ENCODE measurements at regions not wholly inside any gene's neighbourhood (a gene's known extent, or its start where the extent isn't known, plus 50 kb on each side); places are given as distances from the start of the nearest gene placed in this dataset.

- TF ChIP-seq CTCF (IDR thresholded peaks at IDR 0.05; ENCODE audit: control insufficient read depth, insufficient read depth, low read depth, low read length, missing control alignments): no peak
- no peak overlapping the region for H3K4me3 ChIP-seq (ENCODE audit: control insufficient read depth, low read depth, low read length)
- no peak for DNase-seq (ENCODE audit: low read depth)
Measured at GRCh38 chr11:128334311-128335044, 252.9 kb downstream of the ETS1 start.

DNA sequence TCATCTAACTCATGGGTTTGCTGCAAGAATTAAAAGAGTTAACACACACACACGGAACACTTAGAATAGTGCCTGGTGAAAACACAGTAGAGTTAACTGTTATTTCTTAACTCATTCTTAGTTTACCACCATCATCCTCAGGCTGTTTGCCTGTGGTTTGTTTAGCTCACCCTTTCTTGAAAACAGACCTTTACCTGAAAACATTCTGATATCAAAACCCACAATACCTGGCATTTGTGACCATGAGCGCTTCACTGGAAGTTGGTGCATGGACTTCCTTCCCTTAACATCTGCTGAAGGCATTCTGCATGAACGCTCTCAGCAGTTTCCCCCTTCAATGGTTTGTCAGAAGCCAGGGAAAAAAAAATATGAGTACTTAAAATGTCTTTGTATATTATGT lies 256.0 kb downstream of the ETS1 start:
- H3K4me3 ChIP-seq (ENCODE audit: control insufficient read depth, low read depth, low read length): no peak overlapping the region
- DNase-seq (ENCODE audit: low read depth): no peak
- no peak for TF ChIP-seq CTCF (IDR thresholded peaks at IDR 0.05; ENCODE audit: control insufficient read depth, insufficient read depth, low read depth, low read length, missing control alignments)

GRCh38 chr11:128330203-128330602 lies 257.2 kb downstream of the ETS1 start:
- no peak overlapping the region for H3K4me3 ChIP-seq (ENCODE audit: control insufficient read depth, low read depth, low read length)
- DNase-seq (ENCODE audit: low read depth): no peak
- TF ChIP-seq CTCF (IDR thresholded peaks at IDR 0.05; ENCODE audit: control insufficient read depth, insufficient read depth, low read depth, low read length, missing control alignments): no peak

DNA sequence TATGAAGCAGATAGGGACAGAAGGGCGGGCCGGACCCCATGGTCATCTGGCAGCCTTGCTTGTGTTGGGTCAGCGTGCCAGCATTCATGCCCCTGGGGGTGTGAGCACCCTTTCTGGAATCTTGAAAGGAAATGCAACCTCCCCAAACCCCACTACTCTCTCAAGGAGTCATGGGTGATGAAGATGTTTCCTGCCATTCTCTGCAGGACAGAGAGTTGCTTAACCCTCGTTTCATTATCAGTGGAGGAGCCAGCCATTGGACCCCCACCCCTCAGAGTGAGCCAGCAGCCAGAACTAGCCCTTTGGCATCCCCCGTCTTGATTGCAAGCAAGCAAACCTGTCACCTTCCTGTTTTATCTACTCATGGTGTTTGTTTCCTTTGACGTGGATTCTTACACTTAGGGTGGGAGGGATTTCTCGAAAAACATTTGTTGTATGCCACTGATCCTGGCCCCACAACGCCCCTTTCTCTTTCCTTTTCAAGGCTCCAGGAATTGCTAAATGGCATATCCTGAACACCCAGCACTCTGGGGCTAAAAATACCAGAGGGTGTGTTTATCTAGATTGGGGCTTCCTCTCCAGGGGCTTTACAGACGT lies 258.3 kb downstream of the ETS1 start:
- no peak for DNase-seq (ENCODE audit: low read depth)
- no peak for TF ChIP-seq CTCF (IDR thresholded peaks at IDR 0.05; ENCODE audit: control insufficient read depth, insufficient read depth, low read depth, low read length, missing control alignments)
- H3K4me3 ChIP-seq (ENCODE audit: control insufficient read depth, low read depth, low read length): no peak overlapping the region

DNA sequence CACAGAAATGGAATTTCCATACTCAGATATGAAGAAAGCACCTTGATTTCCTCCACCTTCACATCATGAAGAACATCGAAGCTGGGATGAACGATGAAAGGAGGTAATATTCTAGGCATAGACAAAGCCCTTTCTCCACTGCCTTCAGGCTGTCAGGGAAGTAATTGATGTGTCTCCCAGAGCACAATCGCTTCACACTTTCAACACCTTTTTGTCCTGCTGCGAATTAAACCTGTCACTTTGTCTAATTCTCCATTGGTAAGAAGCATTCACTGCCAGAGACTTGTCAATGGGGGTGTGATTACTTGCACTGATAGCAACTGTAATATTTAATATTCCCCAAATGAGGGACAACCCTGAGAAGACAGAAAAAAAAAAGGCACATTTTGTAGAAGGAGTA lies 260.1 kb downstream of the ETS1 start:
- TF ChIP-seq CTCF (IDR thresholded peaks at IDR 0.05; ENCODE audit: control insufficient read depth, insufficient read depth, low read depth, low read length, missing control alignments): no peak
- no peak for DNase-seq (ENCODE audit: low read depth)
- H3K4me3 ChIP-seq (ENCODE audit: control insufficient read depth, low read depth, low read length): no peak overlapping the region

DNA sequence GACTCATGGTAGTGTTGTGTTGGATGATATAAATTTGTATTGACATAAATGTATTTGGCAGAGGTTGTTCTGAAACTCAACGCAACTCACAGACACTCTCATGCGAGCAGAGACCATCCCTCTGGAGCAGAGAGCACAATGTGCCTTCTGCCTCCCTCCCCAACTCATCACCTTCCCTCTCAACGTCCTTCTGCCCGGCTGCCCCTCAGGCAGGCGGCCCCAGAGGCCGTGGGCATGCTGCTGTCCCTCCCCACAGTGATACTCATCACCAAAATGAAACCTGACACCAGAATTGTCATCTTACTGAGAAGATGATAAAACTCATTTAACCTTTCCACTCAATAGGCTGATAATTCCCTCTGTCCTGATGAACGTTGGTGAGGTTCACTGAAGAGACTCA lies 260.6 kb downstream of the ETS1 start:
- DNase-seq (ENCODE audit: low read depth): no peak
- no peak for TF ChIP-seq CTCF (IDR thresholded peaks at IDR 0.05; ENCODE audit: control insufficient read depth, insufficient read depth, low read depth, low read length, missing control alignments)
- no peak overlapping the region for H3K4me3 ChIP-seq (ENCODE audit: control insufficient read depth, low read depth, low read length)

Data from AG09309 (cell line).